Glomerular visceral epithelial cell (primary cell): ENCODE measurements at regions not wholly inside any gene's neighbourhood (a gene's known extent, or its start where the extent isn't known, plus 50 kb on each side); places are given as distances from the start of the nearest gene placed in this dataset.
"Not testable (repeated sequence)": the region's sequence is repeated elsewhere in the genome, so short reads cannot be mapped to it uniquely, and the experiment has no call there.

Source experiments
- DNase-seq: peaks from one replicate; pipeline ENCODE4 v3.0.0-alpha.2; 2016; ENCODE audit errors: extremely low spot score

DNA sequence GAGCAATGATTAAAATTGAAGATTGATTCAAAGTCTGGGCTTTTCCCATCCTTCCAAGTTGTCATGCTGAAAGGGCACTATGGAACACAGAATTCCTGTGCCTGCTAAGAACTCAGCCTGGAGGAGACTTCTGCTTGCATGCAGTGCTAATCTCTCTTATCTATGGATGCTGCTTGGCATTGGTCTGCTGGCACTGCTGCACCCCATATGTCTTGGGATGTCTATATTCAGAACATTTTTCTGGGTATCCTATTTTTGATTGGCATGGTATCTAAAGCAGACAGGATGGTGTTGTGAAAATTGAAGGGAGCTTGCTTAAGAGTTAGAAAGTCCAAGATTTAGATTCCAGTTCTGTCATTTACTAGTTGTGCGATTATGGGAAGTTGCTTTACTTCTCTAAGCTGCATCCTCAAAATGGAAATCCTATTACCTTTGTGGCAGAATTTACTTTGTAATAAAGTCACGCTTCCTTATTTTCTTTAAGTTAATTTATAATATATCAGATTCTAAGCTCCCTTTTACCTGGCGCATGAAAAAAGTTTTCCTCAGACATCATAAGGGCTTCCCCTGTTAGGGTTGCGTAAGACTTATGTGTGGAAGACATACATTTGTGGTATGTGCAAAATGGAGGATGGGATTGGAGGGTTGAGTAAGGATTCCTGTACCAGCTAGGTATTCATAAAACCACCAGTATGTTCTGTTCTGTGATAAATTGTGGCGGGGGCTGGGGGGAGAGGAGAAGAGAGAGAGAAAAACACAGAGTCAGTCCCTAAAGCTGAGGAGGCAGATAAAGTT, 254.0 kb downstream of the DMAC1 start:
- no peak for DNase-seq

DNA sequence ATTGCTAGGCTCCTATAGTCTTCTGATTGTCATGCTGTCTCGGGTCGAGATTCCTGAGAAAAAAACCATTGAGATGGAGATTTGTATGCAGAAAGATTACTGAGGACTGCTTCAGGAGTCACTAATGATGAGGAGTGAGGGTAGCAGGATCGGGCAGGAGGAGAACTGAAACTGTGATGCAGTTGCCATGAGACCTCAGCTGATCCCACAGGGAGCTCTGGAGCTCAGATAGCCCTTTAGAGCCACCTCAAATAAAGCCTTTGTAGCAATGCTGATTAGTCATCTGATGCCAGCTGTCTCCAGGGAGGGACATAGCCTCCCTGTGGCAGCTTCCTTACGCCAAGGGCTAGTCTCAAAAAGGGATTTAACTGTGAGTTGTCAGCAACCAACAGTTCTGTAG, 256.9 kb downstream of the DMAC1 start:
- no peak for DNase-seq

DNA sequence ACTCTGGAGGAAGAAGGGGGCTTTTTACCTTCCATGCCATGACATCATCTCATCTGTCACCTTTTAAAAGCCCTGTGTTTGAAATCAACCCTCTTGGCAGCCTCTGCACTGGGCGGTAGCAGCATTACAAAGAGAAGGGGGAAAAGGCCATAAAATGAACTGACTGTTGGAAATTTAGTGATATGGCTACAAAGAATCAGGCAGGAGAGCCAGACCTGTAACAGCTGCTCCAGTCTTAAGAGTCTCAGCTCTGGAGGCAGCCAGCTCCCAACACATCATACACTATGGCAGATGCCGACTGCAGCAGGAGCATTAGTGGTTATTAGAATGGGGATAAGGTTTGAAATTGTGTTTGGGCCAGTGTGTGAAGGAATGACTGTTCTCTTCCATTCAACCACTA, 257.5 kb downstream of the DMAC1 start:
- no peak for DNase-seq

DNA sequence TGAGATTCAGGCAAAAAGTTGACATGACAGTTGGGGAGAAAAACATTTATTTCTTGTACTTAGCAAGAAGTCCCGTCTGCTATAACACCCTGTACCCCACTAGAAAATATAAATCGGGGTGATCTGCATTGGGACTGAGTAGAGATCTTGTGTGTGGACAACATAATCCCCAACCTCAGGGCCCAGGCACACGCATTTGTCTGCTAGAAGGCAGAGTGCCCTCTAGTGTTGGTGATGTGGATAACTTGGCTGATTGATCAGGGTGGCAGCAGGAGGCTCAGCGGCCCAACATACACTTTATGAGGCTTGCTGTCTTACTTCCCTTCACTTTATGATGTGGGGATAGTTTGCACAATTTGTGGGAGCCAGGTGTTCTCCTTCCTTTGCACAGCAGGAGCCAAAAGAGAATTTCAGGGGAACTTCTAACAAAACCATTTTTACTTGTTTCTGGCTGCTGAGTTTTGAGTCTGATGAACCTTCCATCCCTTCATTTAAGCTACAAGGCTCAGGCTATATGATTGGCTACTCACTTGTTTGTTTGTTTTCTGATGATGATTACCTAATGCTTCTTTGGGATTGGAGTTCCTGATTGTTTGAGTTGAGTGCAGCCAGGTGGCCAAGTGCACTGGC, 263.2 kb downstream of the DMAC1 start:
- DNase-seq = peak; percentile 3

DNA sequence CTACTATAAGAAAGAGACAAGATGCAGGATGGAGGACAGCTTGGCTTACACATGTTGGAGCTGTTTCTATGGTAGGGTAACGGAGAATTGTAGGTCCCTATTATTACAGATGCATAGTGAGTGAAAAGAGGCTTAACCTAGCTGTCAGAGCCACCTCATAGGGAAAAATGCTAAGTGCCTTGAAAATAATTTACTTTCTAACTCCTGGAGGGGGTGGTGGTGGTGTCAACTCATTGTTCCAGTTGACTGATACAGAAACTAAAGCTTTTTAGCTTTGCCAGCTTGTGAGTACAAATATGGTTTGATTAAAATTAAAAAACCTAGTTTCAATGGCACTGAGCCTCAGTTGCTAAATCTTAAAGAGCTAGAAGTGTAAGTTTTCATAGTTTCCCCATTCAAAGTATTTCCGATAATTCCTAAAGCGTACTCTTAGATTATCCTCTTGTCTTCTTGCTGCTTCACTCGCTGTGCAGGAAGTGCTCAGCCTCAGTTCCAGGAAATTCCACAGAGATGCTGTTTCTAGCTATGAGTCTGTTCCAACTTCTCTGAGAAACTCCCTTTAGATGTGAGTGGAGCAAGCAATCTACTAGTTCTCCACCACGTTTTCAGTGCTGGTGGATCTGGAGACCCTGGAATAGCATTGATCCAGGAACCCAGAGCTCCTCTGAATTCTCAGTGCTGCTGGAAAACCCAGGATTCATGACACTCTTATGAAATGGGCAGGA, 265.2 kb downstream of the DMAC1 start:
- no peak for DNase-seq

DNA sequence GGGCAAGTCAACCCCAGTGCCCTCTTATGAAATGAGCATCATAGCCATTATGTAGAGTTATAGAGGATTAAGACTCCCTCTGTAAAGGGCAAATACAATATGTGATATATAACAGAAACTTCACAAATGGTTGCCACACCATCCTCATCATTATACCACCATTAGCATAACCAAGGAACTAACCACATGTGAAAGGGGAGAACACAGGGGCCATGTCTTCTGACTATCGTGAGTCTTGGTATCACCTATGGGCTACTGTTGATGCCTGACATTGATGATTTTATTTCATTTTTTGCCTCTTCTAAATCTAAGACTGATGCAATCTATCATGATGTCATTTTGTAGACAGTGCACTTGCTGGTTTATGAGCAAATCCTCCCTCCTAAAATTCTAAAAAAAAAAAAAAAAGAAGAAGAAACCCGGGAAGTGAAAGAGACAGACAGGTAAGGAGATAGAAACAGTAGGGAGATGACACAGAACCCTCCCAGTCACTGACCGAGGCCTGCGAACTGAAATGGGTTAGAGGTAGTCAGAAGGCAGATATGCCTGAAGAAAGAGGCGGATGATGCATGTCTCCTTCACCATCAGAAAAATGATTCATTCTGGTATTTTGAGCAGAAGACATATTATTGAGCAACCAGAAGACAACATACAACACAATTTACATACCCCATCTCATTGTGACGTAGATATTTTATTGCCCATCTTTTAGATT, 266.0 kb downstream of the DMAC1 start:
- no peak for DNase-seq

DNA sequence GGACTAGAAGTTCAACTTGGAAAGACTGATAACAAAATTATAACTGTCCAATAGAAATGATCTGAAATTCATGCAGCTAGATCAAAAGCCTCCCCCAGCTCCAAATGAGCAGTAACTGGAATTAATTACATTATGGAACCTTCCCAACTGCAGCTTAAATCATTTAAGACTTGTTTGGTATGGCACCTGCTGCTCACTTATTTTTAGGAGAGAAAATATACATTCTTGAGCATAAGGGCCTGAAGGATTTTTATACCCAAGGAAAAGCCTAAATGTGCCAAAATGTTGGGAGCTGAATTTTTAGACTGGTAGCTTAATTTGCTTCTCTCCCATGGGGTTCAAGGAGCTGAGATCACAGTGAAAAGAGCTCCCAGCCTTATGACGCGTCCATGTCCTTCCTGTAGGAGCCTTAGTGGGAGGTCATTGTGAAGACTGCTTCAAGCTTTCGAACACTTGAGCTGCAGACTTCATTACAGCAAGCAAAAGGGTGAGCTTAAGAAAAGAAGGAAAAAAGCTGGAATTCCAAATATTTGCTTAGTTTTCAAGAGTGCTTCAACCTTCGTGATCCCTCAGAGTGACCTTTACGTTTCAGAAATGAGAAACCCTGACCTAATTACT, 276.0 kb downstream of the DMAC1 start:
- DNase-seq = no peak

DNA sequence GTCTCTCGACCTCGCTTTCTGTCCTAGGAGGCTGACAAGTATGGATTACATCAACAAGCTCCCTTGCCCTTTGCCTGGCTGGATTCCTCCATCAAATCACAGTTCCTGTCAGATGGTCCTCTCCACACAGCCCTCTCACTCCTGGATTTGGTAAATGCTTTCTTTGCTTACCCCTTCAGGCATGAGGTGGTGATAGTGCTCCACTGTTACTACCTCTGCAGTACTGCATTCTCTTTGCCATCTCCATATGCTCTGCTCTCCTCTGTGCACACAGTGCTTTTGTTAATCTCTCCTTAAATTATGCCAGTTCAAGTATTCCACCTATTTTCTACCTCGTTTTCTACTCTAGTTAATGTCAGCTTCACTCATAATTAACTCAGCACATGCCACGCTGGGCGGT, 279.2 kb downstream of the DMAC1 start:
- no peak for DNase-seq

DNA sequence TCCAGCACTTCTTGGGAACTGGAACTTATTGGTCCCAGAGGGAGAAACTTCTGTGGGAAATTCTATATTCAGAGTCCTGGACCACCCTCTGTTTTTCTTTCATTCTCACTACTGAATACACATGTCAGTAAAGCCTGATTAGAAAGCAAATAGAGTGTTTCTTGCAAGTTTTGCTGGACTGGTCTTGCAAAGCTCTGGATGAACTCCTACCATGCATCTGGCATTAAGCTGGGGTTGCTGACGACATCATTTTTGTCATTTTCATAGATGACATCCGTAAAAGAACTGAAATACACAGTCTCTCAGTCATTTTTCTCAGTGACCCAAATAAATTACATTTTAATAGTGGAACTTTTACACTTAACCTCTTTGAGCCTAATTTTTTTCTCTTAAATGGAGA, 283.2 kb downstream of the DMAC1 start:
- no peak for DNase-seq

DNA sequence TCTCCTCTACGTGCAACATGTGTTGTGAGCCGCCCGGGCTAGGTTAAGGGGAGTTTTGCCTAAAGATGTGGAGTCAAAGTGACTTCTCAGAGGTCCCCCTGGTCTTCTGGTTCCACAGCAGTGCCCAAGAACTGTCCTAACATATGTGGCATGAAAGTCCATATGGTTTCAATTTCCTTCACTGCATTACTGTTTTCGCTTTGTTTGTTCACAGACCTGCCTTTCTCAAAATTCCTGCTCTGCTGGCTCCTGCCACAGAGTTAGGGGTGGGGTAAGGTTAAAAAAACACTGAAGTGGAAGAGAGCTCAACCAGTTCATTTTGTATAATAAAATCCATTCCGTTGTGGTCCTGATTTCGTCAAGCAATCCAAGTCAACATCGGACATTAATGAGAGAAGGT, 289.4 kb downstream of the DMAC1 start:
- DNase-seq = no peak

DNA sequence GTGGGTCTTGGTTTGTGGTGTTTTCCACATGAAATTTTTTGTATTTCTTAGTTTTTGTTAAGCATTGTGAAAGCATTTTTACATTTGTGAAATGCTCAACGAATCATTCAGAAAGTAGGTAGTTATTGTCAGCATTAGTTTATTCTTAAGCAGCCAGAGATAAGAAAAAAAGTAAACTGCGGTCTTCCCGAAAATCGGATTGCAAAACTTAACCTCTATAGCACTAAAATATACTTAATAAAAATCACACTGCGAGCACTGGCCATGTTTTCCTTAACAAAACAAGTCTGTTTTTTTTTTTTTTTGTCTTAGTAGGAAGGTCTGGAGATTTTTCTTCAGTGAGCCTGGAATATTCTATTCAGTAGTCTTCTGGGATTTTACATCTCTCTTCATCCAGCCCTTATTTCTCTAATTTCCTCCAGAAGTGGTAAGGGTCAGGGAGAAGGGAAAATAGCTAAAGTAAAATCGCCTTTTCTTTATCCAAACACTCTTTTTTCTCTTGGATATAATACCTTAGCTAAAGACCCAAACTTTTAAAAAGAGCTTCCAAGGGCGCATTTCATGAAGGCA, 289.9 kb downstream of the DMAC1 start:
- DNase-seq = no peak

DNA sequence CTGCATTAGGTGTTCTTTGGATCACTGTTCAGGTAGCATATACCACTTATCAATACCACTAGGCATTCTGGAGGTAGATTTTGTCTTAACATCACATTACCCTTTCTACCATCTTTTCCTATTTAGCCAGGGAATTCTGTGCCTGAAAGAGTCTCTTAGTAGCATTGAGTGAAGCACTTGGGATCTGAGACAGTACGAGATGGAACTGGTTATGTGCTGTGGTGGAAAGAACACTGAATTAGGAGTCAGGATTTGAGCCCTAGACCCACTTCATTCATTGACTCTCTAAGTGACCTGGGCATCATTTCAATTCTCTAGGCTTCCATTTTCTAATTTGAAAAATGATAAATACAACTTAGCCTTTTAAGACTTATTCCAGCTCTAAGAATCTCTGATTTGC, 291.1 kb downstream of the DMAC1 start:
- no peak for DNase-seq

DNA sequence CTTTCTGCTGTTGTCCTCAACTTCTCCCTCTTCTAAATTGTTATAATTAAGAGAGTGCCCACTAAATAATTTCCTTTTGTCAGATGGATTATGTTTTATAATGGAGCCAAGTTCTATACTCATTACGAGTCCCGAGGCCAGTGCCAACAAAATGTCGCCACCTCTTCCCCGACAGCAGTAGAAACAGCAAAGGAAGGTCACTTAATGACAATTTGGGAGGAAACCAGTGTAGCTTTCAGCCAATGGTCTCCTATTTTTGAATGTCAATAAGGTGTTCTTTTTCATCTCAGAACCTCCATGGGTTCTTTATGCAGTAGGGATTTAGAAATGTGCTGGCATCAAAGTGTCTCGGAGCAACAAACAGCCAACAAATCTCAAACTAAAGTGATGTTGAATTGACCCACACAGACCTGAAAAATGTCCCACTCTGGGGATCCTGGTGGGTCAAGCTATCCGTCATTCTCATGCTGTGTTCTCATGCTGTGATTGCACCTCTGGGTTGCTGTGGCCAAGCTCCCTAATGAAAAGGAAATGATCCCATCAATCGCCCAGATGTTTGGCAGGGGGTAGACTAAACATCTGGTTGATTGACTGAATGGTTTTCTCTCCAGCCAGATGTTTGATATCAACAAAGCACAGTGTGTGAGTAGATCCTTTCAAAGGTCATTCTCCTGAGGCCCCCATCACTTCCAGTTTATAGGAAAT, 291.9 kb downstream of the DMAC1 start:
- DNase-seq = no peak

DNA sequence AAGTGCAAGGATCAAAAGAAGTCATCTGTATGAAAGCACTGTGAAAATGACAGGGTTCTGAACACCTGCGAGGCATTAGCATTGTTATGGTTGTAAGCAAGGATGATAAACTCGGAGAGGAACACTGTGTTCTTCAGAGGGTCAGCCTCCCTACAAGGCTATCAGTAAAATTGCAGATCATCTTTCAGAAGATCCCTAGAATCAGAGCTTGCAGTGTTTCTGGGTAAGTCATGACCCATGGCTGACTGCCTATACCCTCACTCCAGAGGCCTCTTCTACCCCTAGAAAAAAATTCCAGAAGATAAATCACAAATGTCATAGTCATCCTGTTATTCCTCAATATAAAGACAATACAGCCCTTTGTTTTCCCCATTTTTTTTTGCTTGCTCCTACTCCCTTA, 292.6 kb downstream of the DMAC1 start:
- no peak for DNase-seq

DNA sequence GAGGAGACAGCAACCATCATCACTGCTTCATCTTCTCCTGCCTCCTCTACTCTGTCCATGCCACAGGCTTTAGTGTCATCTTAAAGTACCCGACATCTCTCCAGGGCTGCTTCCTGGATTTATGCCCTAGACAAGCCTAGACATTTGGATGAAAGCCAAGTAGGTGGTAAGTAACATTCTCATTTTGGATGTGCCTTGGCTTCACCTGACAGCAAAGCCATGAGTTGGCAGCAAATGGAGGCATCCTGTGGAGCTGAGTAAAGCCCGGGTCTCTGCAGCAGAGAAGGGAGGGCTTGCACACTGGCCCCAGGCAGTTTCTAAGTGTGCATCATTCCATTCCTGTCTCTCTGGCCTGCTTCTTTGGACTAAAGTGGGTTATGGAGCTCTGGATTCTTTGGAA, 299.1 kb downstream of the DMAC1 start:
- DNase-seq = no peak

DNA sequence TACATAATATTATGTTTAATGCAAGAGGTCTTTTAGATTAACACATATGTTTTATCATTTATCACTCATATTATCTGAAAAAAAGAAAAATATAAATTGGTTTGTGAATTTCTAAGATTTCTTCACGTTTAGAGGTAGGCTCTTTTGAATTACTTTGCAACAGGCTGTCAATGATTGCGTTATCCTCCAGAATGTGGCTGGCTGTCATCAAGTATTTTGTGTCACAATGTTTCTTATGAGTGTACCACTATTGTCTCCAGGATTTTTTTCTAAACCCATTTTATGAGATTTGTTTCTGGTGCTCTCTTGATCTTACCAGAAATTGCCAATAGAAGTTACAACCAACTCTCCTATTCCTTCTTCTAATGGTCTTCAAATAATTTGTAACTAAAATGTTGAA, 307.9 kb downstream of the DMAC1 start:
- DNase-seq = no peak

DNA sequence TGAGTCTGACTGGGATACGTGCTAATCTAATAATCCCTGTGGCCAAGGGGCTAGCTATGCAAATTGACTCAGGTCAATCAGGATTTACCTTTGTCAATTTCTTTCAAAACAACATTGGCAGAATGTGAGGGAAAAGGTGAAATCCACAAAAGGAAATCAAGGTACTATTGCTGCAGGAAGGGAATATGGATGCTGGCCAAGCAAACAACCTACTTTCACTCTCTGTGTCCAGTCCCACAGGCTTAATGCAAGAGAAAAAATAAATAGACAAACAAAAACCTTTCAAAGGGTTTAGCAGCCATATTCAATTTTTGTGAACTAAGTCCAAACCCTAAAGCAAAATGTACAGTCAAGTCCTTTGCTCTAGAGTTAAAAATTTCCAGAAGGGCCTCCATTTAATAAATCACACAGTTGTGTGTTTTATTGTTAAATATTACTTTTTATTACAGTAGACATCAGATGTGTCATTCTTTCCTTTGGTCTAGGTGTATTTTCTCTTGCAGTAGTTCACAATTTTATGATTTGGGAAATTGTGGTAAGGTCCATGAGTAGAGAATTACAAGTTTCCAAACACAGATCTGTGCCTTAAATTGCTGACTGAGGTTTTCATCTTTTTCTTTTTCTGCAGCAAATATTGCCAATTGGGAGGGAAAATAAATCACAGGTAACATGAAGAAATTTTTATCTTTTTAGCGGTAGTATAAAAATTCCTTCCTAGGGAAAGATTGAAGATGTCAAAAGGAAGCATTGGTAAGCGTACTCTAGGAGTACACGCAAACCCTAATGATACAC, 309.1 kb downstream of the DMAC1 start:
- DNase-seq = no peak

DNA sequence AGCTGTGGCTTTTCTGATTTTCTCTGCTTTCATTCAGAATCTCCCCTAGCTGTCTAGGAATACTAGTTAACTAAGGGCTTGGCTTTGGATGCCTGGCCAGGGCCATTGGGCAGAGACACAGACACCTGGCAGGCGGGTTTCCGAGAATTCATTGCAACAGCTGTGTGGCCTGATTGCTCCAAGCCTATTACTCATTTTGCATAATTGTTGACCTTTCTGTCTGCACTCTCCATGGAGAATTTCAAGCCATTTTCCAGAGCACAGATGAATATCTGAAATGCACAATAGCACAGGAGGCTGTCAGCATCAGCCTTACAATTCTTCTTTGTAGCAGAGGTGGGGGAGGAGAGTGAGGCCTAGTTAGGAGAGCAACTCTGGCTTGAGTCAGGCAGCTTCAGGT, 310.5 kb downstream of the DMAC1 start:
- no peak for DNase-seq

DNA sequence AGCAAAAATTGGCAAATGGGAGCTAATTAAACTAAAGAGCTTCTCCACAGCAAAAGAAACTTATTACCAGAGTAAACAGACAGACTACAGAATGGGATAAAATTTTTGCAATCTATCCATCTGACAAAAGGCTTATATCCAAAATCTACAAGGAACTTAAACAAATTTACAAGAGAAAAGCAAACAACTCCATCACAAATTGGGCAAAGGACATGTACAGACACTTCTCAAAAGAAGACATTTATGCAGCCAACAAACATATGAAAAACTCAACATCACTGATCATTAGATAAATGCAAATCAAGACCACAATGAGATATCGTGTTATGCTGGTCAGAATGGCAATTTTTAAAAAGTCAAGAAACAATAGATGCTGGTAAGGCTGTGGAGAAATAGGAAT, 315.6 kb downstream of the DMAC1 start:
- DNase-seq = not testable (repeated sequence)

DNA sequence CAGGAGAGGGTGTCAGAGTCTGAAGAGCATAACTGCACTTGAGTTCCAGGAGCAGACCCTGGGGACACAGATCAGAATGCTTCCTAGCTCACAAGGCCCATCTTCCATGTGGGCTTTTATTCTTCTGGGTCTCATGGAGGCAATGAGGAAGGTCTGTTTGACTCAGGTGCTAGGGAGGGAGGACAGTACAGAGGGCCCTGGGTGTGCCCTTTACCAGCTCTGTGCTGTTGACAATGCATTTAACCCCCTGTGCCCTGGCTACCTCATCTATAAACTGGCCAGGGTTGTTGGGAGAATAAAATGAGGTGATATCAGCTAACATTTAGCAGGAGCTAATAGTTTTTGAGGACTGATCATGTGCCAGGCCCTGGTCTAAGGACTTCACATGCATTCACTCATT, 318.0 kb downstream of the DMAC1 start:
- DNase-seq = no peak
